Esophagus muscularis mucosa (tissue), 4 donors: ENCODE measurements at regions not wholly inside any gene's neighbourhood (a gene's known extent, or its start where the extent isn't known, plus 50 kb on each side); places are given as distances from the start of the nearest gene placed in this dataset.
"Not testable (repeated sequence)": the region's sequence is repeated elsewhere in the genome, so short reads cannot be mapped to it uniquely, and the experiment has no call there.

Source experiments
- DNase-seq: peaks from one replicate; pipeline ENCODE4 v3.0.0-alpha.2; 2017; ENCODE audit errors: extremely low spot score
- H3K27ac ChIP-seq, 4 donors: fragments of 200-600 bp; sonication (generic); replicated peaks in 1 of 4; 1 replicate in 3 of 4; 2 replicates in 1 of 4; pipeline ENCODE4 v1.5.1; 2016 to 2019; ENCODE audit warnings: mild to moderate bottlenecking in 1 of 4
- H3K27me3 ChIP-seq, 4 donors: fragments of 200-600 bp; sonication (generic); one replicate each; pipeline versions ENCODE4 v1.5.1 to v1.6.0; 2016 to 2019
- H3K36me3 ChIP-seq, 4 donors: fragments of 200-600 bp; sonication (generic); one replicate each; pipeline ENCODE4 v1.5.1; 2016 to 2019
- H3K4me1 ChIP-seq, 4 donors: fragments of 200-600 bp; sonication (generic); one replicate each; pipeline ENCODE4 v1.5.1; 2016 to 2019
- H3K4me3 ChIP-seq, 4 donors: fragments of 200-600 bp; sonication (generic); 1 replicate in 2 of 4; 2 replicates in 2 of 4; pipeline ENCODE4 v1.5.1; 2016 to 2019; ENCODE audit warnings: mild to moderate bottlenecking in 4 of 4, moderate library complexity in 1 of 4
- H3K9me3 ChIP-seq, 4 donors: fragments of 200-600 bp; sonication (generic); 1 replicate in 3 of 4; 2 replicates in 1 of 4; pipeline ENCODE4 v1.5.1; 2016 to 2019
- CTCF ChIP-seq, 3 experiments: fragments of 200-600 bp in 2 of 3; fragments of 450-650 bp in 1 of 3; sonication (generic) in 2 of 3; IDR thresholded peaks; one replicate each; pipeline ENCODE4 v1.5.1; 2017 to 2019; ENCODE audit warnings: antibody characterized with exemption in 3 of 3, mild to moderate bottlenecking in 2 of 3, moderate library complexity in 1 of 3
- EP300 ChIP-seq: sonication (generic); formaldehyde crosslinking; IDR thresholded peaks from one replicate; pipeline ENCODE4 v1.6.1; 2017; ENCODE audit warnings: antibody characterized with exemption
- POLR2A ChIP-seq: fragments of 450-650 bp; IDR thresholded peaks from one replicate; pipeline ENCODE4 v1.6.1; 2017; ENCODE audit warnings: antibody characterized with exemption, moderate library complexity, mild to moderate bottlenecking, low read depth
- POLR2AphosphoS5 ChIP-seq, 2 donors: sonication (generic); formaldehyde crosslinking; IDR thresholded peaks; one replicate each; pipeline ENCODE4 v1.6.1; 2017; ENCODE audit warnings: antibody characterized with exemption in 2 of 2
- WGBS: methylation state at CpG from one replicate; pipeline ENCODE4 v1.1.5; 2018; 5-methylcytosine and 5-hydroxymethylcytosine counted together
- intact Hi-C: fragments of 100-400 bp; cut with DNase I; formaldehyde crosslinking; loops from one replicate; pipeline ENCODE4 v1.15.1; 2023

DNA sequence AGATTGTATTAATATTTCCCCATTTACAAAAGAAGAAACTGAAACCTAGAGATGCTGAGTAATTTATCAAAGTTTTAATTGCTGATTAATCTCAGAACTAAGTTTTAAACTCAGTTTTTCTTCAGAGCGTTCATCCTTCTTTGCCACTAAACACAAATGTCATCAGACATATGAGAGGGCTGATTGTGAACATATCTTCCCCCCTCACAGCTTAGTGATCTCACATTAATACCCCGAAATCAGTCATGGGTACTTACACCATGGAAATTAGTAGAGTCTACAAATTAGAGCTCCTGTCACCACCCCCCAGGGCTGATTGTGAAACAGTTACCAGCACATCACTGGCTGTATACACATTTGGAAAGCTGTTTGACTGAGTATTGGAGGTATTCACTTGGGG lies 189.3 kb upstream of the SGO1 start:
- Histone ChIP-seq H3K4me3 (no peak overlapping the region), H3K36me3 (no peaks in the 10 kb centered on the region), H3K27me3 (no peaks in the 10 kb centered on the region), H3K4me1 (peaks cover 0 to 14% (median 5%) of the 10 kb centered on the region in 4 donors), H3K27ac (no peak overlapping the region), H3K9me3 (no peaks in the 10 kb centered on the region)
- DNase-seq = no peak
- 47% methylated on average over 2 of the region's 2 CpGs for WGBS
- intact Hi-C loops = no loop called here
- no peak for TF ChIP-seq EP300
- TF ChIP-seq POLR2AphosphoS5 (IDR thresholded peaks at IDR 0.05) = no peak
- no peak for TF ChIP-seq POLR2A
- no peak for TF ChIP-seq CTCF (IDR thresholded peaks at IDR 0.05)

DNA sequence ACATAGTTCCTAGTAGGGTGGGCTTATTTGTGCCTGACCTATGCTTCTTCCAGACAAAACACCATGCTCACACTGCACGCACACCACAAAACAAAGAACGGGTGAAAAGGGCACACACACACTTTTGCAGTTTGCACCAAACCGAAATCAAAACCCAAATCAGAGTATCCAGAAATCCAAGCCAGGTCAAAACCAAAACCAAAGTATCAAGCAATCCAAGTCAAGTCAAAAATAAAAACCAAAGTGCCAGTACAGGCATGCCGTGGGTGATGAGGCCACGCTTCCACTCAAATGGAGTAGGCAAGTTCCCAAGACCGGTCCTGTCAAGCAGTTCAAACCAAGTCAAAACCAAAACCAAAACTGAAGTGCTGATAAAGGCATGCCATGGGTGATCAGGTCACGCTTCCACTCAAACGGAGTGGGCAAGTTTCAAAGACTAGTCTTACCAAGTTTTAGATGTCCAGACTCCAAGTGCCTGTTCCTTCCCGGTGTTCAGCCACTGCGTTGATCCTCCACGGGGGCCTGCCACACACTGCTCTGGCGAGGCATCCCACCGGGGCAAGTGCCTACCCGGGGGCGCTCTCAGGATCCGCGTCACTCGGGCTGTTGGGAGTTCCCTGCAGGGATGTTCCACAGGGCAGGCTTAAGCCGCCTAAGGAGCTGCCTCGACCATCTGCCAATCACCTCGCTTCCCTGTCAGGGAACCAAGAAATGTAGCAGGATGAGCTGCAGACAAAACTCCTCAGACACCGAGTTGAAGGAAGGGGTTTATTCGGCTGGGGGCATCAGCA lies 184.5 kb upstream of the SGO1 start:
- H3K4me3 ChIP-seq, H3K4me1 ChIP-seq, H3K9me3 ChIP-seq, H3K36me3 ChIP-seq, H3K27ac ChIP-seq, H3K27me3 ChIP-seq, DNase-seq, intact Hi-C loops: not testable (repeated sequence)
- WGBS = 96% methylated on average over 15 of the region's 23 CpGs

GRCh38 chr3:20361000-20361399 lies 175.0 kb upstream of the SGO1 start:
- H3K4me3 ChIP-seq = no peak overlapping the region
- no peaks in the 10 kb centered on the region for H3K27me3 ChIP-seq
- TF ChIP-seq CTCF (IDR thresholded peaks at IDR 0.05) (no peak), POLR2AphosphoS5 (IDR thresholded peaks at IDR 0.05) (no peak), EP300 (no peak), POLR2A (no peak)
- no peak for DNase-seq
- H3K9me3 ChIP-seq = no peaks in the 10 kb centered on the region
- no peak overlapping the region for H3K27ac ChIP-seq
- no peaks in the 10 kb centered on the region for H3K36me3 ChIP-seq
- WGBS = 93% methylated on average over 3 of the region's 3 CpGs
- H3K4me1 ChIP-seq = no peaks in the 10 kb centered on the region
- intact Hi-C loops = no loop called here

DNA sequence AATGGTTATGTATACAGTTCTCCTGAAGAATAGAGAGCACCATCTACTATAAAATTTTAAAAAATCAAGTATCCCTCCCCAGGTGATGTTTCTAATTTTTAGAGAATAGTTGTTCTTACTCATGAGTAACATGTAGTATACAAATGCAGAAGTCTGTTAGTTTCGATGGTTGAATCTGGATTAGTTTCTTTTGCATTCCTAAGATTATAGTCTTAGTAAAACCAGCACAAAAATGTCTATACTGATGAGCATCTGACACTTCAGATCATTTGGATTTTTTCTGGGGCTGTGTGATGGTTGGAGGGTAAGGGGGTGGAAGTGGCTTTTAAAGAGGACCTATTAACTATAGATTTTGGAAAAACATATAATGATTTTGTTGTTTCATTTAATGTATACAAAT lies 167.3 kb upstream of the SGO1 start:
- Histone ChIP-seq H3K27ac (no peak overlapping the region), H3K36me3 (no peaks in the 10 kb centered on the region), H3K4me3 (no peak overlapping the region), H3K27me3 (no peaks in the 10 kb centered on the region), H3K4me1 (no peaks in the 10 kb centered on the region), H3K9me3 (no peaks in the 10 kb centered on the region)
- intact Hi-C loops = no loop called here
- DNase-seq = no peak
- WGBS = 89% methylated on average over 1 of the region's 1 CpG
- TF ChIP-seq POLR2AphosphoS5 (IDR thresholded peaks at IDR 0.05) (no peak), CTCF (IDR thresholded peaks at IDR 0.05) (no peak), POLR2A (no peak), EP300 (no peak)

- H3K4me1 ChIP-seq = no peaks in the 10 kb centered on the region
- intact Hi-C loops = no loop called here
- no peaks in the 10 kb centered on the region for H3K27me3 ChIP-seq
- H3K9me3 ChIP-seq = no peaks in the 10 kb centered on the region
- no peak overlapping the region for H3K4me3 ChIP-seq
- no peak overlapping the region for H3K27ac ChIP-seq
- no peaks in the 10 kb centered on the region for H3K36me3 ChIP-seq
- TF ChIP-seq POLR2A = no peak
- TF ChIP-seq POLR2AphosphoS5 (IDR thresholded peaks at IDR 0.05) = no peak
- TF ChIP-seq CTCF (IDR thresholded peaks at IDR 0.05) = no peak
- no peak for TF ChIP-seq EP300
- 82% methylated on average over 3 of the region's 3 CpGs for WGBS
- no peak for DNase-seq
Measured at GRCh38 chr3:20352546-20353179, 166.7 kb upstream of the SGO1 start.
